ENCODE measurements at regions not wholly inside any gene's neighbourhood (a gene's known extent, or its start where the extent isn't known, plus 50 kb on each side); places are given as distances from the start of the nearest gene placed in this dataset.

DNA sequence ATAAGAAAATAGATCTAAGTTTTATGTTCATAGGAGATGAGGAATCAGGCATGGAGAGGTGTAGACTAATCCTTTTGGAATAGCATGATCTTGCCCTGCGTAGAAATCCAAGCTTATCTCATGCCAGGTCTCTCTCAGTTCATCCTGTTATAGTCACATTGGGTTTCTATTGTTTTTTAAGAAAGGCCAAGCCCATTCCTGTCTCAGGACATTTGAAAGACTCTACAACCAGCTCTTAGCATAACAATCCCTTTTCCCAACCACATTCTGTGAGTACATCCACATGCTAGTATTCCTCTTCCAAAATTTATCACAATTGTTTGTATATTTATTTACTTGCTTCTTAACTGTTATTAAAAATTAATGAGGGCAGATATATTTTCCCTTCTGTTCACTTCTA is 130.3 kb downstream of the MMUT start:
- TF ChIP-seq, protein P1, sequence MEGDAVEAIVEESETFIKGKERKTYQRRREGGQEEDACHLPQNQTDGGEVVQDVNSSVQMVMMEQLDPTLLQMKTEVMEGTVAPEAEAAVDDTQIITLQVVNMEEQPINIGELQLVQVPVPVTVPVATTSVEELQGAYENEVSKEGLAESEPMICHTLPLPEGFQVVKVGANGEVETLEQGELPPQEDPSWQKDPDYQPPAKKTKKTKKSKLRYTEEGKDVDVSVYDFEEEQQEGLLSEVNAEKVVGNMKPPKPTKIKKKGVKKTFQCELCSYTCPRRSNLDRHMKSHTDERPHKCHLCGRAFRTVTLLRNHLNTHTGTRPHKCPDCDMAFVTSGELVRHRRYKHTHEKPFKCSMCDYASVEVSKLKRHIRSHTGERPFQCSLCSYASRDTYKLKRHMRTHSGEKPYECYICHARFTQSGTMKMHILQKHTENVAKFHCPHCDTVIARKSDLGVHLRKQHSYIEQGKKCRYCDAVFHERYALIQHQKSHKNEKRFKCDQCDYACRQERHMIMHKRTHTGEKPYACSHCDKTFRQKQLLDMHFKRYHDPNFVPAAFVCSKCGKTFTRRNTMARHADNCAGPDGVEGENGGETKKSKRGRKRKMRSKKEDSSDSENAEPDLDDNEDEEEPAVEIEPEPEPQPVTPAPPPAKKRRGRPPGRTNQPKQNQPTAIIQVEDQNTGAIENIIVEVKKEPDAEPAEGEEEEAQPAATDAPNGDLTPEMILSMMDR (IDR thresholded peaks at IDR 0.05; ENCODE audit: low read depth, low read length) = no peak
- TF ChIP-seq, protein P2, sequence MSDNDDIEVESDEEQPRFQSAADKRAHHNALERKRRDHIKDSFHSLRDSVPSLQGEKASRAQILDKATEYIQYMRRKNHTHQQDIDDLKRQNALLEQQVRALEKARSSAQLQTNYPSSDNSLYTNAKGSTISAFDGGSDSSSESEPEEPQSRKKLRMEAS (IDR thresholded peaks at IDR 0.05; ENCODE audit: low read depth, low read length) = no peak

All from NB4 (cell line).